Thymus (tissue), 11 donors: ENCODE measurements at regions not wholly inside any gene's neighbourhood (a gene's known extent, or its start where the extent isn't known, plus 50 kb on each side); places are given as distances from the start of the nearest gene placed in this dataset.

Source experiments
- DNase-seq, 9 donors: peaks; one replicate each; pipeline ENCODE4 v3.0.0-alpha.2; 2013; ENCODE audit warnings: low spot score in 9 of 9, low read depth in 6 of 9, missing footprints in 1 of 9
- H3K27ac ChIP-seq, 2 donors: one replicate each; pipeline ENCODE4 v1.5.1; 2013; ENCODE audit warnings: control low read depth in 1 of 2, low read depth in 1 of 2, low read length in 1 of 2, mild to moderate bottlenecking in 1 of 2, moderate library complexity in 1 of 2
- H3K27me3 ChIP-seq, 2 donors: one replicate each; pipeline ENCODE4 v1.5.1; 2013; ENCODE audit warnings: low read length in 1 of 2; ENCODE audit not compliant: control insufficient read depth in 2 of 2, insufficient read depth in 1 of 2
- H3K36me3 ChIP-seq, 2 donors: one replicate each; pipeline ENCODE4 v1.5.1; 2013; ENCODE audit warnings: low read length in 1 of 2, mild to moderate bottlenecking in 1 of 2, moderate library complexity in 1 of 2; ENCODE audit not compliant: control insufficient read depth in 2 of 2, insufficient read depth in 2 of 2
- H3K4me1 ChIP-seq, 2 donors: one replicate each; pipeline ENCODE4 v1.5.1; 2013; ENCODE audit warnings: low read length in 2 of 2; ENCODE audit not compliant: control insufficient read depth in 2 of 2, insufficient read depth in 2 of 2
- H3K4me3 ChIP-seq, 2 donors: one replicate each; pipeline ENCODE4 v1.5.1; 2013; ENCODE audit warnings: low read length in 2 of 2, control low read depth in 1 of 2, mild to moderate bottlenecking in 1 of 2
- H3K9me3 ChIP-seq, 2 donors: one replicate each; pipeline ENCODE4 v1.5.1; 2013; ENCODE audit warnings: low read length in 1 of 2, mild to moderate bottlenecking in 1 of 2; ENCODE audit not compliant: control insufficient read depth in 2 of 2, insufficient read depth in 1 of 2
- WGBS: extraction: QIAGEN DNeasy Blood & Tissue Kit; methylation state at CpG from one replicate; pipeline ENCODE4 v1.1.7; 2013; 5-methylcytosine and 5-hydroxymethylcytosine counted together
- donor health status: healthy.

- peaks cover 0 to 10% of the 10 kb centered on the region in 2 donors for H3K9me3 ChIP-seq
- H3K4me3 ChIP-seq, result no peak overlapping the region
- H3K4me1 ChIP-seq, result no peaks in the 10 kb centered on the region
- no peak overlapping the region for H3K27ac ChIP-seq
- no peak for DNase-seq
- H3K36me3 ChIP-seq, result no peaks in the 10 kb centered on the region
- no peaks in the 10 kb centered on the region for H3K27me3 ChIP-seq
Measured at GRCh38 chr5:159385536-159385935, 55.2 kb upstream of the IL12B start.

DNA sequence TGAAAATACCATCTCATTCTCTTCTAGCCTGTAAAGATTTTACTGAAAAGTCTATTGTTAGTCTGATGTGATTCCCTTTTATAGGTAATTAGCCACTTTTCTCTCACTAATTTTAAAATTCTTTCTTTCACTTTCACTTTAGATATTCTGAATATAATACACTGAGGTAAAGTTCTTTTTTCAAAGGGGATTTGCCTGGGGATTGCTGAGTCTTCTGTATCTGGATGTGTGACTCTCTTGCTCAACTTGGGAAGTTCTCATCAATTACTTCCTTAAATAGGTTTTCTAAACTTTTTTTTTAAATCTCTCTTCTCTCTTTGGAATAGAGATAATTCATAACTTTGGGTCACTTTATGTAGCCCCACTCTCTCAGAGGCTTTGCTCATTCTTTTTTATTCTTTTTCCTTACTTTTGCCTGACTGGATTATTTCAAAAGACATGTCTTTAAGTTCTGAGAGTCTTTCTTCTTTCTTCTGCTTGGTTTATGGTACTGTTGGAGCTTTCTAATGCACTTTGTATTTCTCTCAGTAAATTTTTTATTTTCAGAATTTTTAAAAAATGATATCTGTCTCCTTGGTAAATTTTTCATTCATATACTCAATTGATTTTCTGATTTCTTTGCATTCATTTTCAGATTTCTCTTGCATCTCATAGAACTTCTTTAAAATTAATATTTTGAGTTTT lies 55.9 kb upstream of the IL12B start:
- H3K36me3 ChIP-seq, result no peaks in the 10 kb centered on the region
- H3K27ac ChIP-seq, result no peak overlapping the region
- no peak overlapping the region for H3K4me3 ChIP-seq
- H3K4me1 ChIP-seq, result no peaks in the 10 kb centered on the region
- H3K9me3 ChIP-seq, result peaks cover 0 to 10% of the 10 kb centered on the region in 2 donors
- H3K27me3 ChIP-seq, result no peaks in the 10 kb centered on the region
- no peak for DNase-seq

DNA sequence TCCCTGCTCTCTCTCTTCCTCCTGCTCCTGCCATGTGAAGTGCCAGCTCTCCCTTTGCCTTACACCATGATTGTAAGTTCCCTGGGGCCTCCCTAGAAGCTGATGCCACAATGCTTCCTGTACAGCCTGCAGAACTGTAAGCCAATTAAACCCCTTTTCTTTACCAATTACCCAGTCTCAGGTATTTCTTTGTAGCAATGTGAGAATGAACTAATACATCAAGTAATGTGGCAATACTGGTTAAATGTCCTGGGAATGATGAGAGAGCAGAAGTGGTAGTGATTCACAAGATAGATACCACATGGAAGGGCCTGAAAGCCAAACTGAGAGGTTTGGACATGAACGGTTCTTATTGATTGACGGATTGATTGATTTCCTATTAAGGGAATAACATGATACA lies 62.6 kb upstream of the IL12B start:
- Histone ChIP-seq H3K27ac (no peak overlapping the region), H3K36me3 (no peaks in the 10 kb centered on the region), H3K27me3 (no peaks in the 10 kb centered on the region), H3K4me1 (peaks cover 0 to 5% of the 10 kb centered on the region in 2 donors), H3K9me3 (no peaks in the 10 kb centered on the region), H3K4me3 (no peak overlapping the region)
- 97% methylated on average over 2 of the region's 2 CpGs for WGBS
- DNase-seq, result no peak

GRCh38 chr5:159393854-159394274 lies 63.6 kb upstream of the IL12B start:
- Histone ChIP-seq H3K27me3 (no peaks in the 10 kb centered on the region), H3K4me1 (peaks cover 0 to 5% of the 10 kb centered on the region in 2 donors), H3K4me3 (no peak overlapping the region), H3K36me3 (no peaks in the 10 kb centered on the region), H3K9me3 (no peaks in the 10 kb centered on the region), H3K27ac (no peak overlapping the region)
- 17% methylated on average over 5 of the region's 5 CpGs for WGBS
- peak in 3 of 9 donors; percentile 5 to 42 (median 5) for DNase-seq

- Histone ChIP-seq H3K4me3 (no peak overlapping the region), H3K36me3 (no peaks in the 10 kb centered on the region), H3K9me3 (no peaks in the 10 kb centered on the region), H3K27me3 (no peaks in the 10 kb centered on the region), H3K27ac (no peak overlapping the region), H3K4me1 (peaks cover 0 to 5% of the 10 kb centered on the region in 2 donors)
- DNase-seq, result no peak
- WGBS, result 95% methylated on average over 3 of the region's 3 CpGs
Measured at GRCh38 chr5:159395202-159395601, 64.9 kb upstream of the IL12B start.

DNA sequence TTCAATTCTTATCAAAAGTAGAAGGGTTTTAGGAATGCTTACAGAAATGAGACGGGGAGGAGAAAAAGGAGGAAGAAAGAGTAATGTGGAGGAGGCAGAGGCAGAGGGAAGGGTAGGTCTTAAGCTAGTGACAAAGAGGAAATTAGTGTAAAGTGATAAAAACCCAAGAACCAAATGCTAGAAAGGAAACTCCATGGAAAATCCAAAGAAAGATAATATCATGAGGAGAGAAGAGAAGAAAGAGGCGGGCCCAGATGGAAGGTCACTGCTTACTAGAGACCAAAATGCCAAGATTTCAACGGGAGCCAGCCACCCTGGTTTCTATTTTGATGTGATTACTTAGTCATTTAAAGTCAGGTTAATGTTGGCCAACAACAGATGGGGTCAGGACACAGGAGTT lies 68.6 kb upstream of the IL12B start:
- no peaks in the 10 kb centered on the region for H3K27me3 ChIP-seq
- no peaks in the 10 kb centered on the region for H3K36me3 ChIP-seq
- peaks cover 0 to under 1% of the 10 kb centered on the region in 2 donors for H3K4me1 ChIP-seq
- no peak for DNase-seq
- no peak overlapping the region for H3K27ac ChIP-seq
- 89% methylated on average over 3 of the region's 3 CpGs for WGBS
- H3K4me3 ChIP-seq, result no peak overlapping the region
- no peaks in the 10 kb centered on the region for H3K9me3 ChIP-seq

GRCh38 chr5:159400476-159400875 lies 70.2 kb upstream of the IL12B start:
- Histone ChIP-seq H3K4me3 (no peak overlapping the region), H3K9me3 (no peaks in the 10 kb centered on the region), H3K36me3 (no peaks in the 10 kb centered on the region), H3K27ac (no peak overlapping the region), H3K27me3 (no peaks in the 10 kb centered on the region), H3K4me1 (no peaks in the 10 kb centered on the region)
- WGBS, result 81% methylated on average over 3 of the region's 3 CpGs
- no peak for DNase-seq

DNA sequence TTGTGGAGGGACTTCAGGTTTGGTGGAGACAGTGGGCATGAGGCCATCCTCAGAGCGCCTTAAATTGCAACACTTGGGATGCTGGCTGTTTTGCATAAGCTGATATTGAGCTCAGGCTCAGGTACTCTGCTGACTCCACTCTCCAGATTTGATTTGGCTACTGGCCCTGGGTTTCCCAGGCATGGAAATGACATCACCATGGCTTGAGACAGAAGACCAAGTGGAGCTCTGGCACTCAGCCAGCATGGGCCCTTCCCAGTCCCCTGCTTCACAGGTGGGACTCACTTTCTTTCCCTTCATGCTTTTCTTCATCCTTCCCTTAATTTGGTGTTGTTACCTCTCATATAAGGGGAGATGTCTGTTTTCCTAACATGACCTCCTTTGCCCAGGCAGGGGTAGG lies 72.0 kb upstream of the IL12B start:
- H3K27ac ChIP-seq, result peak overlapping the region in 1 of 2 donors; percentile 20
- no peaks in the 10 kb centered on the region for H3K27me3 ChIP-seq
- H3K4me3 ChIP-seq, result no peak overlapping the region
- no peak for DNase-seq
- no peaks in the 10 kb centered on the region for H3K9me3 ChIP-seq
- 94% methylated on average over 1 of the region's 1 CpG for WGBS
- no peaks in the 10 kb centered on the region for H3K36me3 ChIP-seq
- no peaks in the 10 kb centered on the region for H3K4me1 ChIP-seq

GRCh38 chr5:159402856-159403255 lies 72.6 kb upstream of the IL12B start:
- Histone ChIP-seq H3K36me3 (no peaks in the 10 kb centered on the region), H3K4me3 (no peak overlapping the region), H3K27ac (no peak overlapping the region), H3K4me1 (no peaks in the 10 kb centered on the region), H3K27me3 (no peaks in the 10 kb centered on the region), H3K9me3 (no peaks in the 10 kb centered on the region)
- DNase-seq, result no peak
- WGBS, result 97% methylated on average over 5 of the region's 5 CpGs
